ENCODE measurements at regions not wholly inside any gene's neighbourhood (a gene's known extent, or its start where the extent isn't known, plus 50 kb on each side); places are given as distances from the start of the nearest gene placed in this dataset.

GRCh38 chr7:101718363-101719122 is 89.4 kb upstream of the MYL10 start:
- no peak for TF ChIP-seq EZH2 (IDR thresholded peaks at IDR 0.05)
- TF ChIP-seq, protein P1, sequence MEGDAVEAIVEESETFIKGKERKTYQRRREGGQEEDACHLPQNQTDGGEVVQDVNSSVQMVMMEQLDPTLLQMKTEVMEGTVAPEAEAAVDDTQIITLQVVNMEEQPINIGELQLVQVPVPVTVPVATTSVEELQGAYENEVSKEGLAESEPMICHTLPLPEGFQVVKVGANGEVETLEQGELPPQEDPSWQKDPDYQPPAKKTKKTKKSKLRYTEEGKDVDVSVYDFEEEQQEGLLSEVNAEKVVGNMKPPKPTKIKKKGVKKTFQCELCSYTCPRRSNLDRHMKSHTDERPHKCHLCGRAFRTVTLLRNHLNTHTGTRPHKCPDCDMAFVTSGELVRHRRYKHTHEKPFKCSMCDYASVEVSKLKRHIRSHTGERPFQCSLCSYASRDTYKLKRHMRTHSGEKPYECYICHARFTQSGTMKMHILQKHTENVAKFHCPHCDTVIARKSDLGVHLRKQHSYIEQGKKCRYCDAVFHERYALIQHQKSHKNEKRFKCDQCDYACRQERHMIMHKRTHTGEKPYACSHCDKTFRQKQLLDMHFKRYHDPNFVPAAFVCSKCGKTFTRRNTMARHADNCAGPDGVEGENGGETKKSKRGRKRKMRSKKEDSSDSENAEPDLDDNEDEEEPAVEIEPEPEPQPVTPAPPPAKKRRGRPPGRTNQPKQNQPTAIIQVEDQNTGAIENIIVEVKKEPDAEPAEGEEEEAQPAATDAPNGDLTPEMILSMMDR (IDR thresholded peaks at IDR 0.05), result no peak
- no peak for TF ChIP-seq EZH2phosphoT487 (IDR thresholded peaks at IDR 0.05)
